HL-60/S4 treated with phorbol 12-myristate 13-acetate at 8.2 ng/mL for 4 days and 3 days (cell line): ENCODE measurements at regions not wholly inside any gene's neighbourhood (a gene's known extent, or its start where the extent isn't known, plus 50 kb on each side); places are given as distances from the start of the nearest gene placed in this dataset.

Experiments
- in situ Hi-C: fragments of 300-500 bp; cut with MboI; formaldehyde crosslinking; loops from 2 replicates; pipeline ENCODE4 v1.15.0; 2022; ENCODE audit warnings: low sequenced_read_pairs

GRCh38 chr1:93749487-93749886 is 67.8 kb upstream of the BCAR3 start:
- in situ Hi-C loops = no loop called here

- in situ Hi-C loops = no loop called here
Measured at GRCh38 chr1:93746021-93746812, 64.6 kb upstream of the BCAR3 start.

- in situ Hi-C loops = no loop called here
Measured at GRCh38 chr1:93744299-93744988, 62.8 kb upstream of the BCAR3 start.

GRCh38 chr1:93743465-93743864 is 61.8 kb upstream of the BCAR3 start:
- in situ Hi-C loops = no loop called here

- in situ Hi-C loops = no loop called here
Measured at GRCh38 chr1:93740601-93741031, 59.0 kb upstream of the BCAR3 start.

- in situ Hi-C loops = no loop called here
Measured at GRCh38 chr1:93740157-93740556, 58.5 kb upstream of the BCAR3 start.

- in situ Hi-C loops = no loop called here
Measured at GRCh38 chr1:93739472-93739871, 57.8 kb upstream of the BCAR3 start.

GRCh38 chr1:93738926-93739325 is 57.3 kb upstream of the BCAR3 start:
- in situ Hi-C loops = no loop called here

- in situ Hi-C loops = no loop called here
Measured at GRCh38 chr1:93738075-93738622, 56.5 kb upstream of the BCAR3 start.

- in situ Hi-C loops = no loop called here
Measured at GRCh38 chr1:93735722-93736121, 54.1 kb upstream of the BCAR3 start.

GRCh38 chr1:93734999-93735398 is 53.4 kb upstream of the BCAR3 start:
- in situ Hi-C loops = no loop called here

GRCh38 chr1:93733340-93733739 is 51.7 kb upstream of the BCAR3 start:
- in situ Hi-C loops = no loop called here

GRCh38 chr1:93732514-93732913 is 50.9 kb upstream of the BCAR3 start:
- in situ Hi-C loops = no loop called here
